T-helper 2 cell (primary cell): ENCODE measurements at regions not wholly inside any gene's neighbourhood (a gene's known extent, or its start where the extent isn't known, plus 50 kb on each side); places are given as distances from the start of the nearest gene placed in this dataset.

Experiments used
- DNase-seq, 5 experiments: peaks; one replicate each; pipeline versions ENCODE4 v3.0.0 to v3.0.0-alpha.2; 2012 to 2022

DNA sequence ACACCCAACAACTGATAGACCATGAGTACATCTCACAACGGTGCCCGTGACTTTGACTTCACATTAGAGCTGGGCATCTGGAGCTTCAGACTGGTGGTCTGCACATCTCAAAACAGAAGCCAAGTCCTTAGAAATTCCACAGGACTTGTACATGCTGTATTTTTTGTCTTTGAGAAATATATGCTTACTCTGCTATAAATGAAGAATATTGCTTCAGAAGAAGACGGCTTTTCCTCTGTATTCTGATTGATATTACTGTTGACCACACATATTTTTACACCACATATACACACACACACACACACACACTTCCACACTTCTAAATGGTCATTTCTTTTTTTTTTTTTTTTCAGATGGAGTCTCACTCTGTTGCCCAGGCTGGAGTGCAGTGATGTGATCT is 338.3 kb upstream of the KIF2A start:
- no peak for DNase-seq

DNA sequence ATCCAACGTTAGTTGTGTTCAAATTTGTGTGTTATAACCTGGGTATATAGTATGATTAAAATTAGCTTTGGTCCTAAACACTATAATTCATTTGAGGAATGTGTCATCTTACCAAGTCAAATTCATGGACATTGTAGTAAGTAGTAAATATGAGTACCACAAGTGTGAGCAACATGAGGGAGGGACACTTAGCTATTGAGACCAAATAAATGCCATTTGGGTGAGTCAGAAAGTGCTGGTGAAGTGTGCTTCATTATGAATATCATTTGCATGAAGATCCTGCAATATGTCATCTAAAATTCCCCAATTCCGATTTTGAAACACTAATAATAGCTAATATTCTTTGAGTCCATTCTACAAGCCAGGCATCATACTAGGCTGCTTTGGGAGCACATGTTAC is 336.7 kb upstream of the KIF2A start:
- DNase-seq: no peak

GRCh38 chr5:61969755-61970154 is 336.3 kb upstream of the KIF2A start:
- DNase-seq: no peak

- DNase-seq: no peak
Measured at GRCh38 chr5:61970218-61970617, 335.8 kb upstream of the KIF2A start.

- DNase-seq: peak in 1 of 5 experiments; percentile 73
Measured at GRCh38 chr5:61974680-61975079, 331.3 kb upstream of the KIF2A start.

GRCh38 chr5:61981886-61982285 is 324.1 kb upstream of the KIF2A start:
- DNase-seq: no peak

DNA sequence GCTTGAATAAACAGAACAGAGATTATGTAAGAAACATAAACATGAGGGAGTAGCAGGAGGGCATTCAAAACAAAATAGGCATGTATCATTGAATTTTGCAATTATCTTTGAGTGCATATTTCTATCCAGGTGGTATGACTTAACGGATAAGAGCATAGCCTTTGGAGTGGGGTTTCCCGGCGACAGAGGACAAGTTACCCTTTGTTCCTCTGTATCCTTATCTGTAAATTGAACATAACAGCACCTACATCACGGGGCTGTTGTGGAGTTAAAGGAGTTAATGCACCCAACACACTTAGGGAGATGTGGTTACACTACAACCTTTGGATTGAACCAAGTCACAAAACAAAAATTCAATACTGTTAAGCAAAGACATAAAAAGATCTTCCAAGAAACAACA is 314.6 kb upstream of the KIF2A start:
- no peak for DNase-seq

- DNase-seq: no peak
Measured at GRCh38 chr5:61991866-61992265, 314.1 kb upstream of the KIF2A start.

DNA sequence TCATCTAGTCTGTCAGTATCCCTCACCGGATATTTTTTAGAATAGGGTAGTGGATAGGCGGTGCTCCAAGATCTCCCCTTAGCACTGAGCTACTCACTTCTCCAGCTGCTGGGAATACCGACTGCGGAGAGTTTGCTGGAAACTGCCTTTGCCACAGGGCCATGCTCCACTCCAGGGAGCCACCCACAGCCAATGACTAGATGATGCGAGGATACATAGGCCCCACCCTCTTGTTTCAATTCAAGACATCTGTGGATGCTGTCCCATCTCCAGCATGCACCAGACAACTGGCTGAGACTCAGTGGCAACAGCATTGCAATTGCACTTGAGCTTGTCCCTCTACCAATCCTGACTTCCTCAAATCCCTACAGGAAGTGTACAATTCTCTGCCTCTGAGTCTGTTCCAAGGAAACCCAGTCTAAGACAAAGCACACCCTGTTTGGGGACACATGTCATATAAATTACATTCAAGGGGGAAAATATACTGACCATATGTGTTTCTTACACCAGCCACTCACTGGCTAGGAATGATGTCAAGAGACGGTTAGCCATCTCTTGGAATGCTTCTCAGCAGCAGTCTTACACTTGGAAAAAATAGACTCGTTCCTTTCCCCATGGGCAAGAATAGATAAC is 312.6 kb upstream of the KIF2A start:
- no peak for DNase-seq

DNA sequence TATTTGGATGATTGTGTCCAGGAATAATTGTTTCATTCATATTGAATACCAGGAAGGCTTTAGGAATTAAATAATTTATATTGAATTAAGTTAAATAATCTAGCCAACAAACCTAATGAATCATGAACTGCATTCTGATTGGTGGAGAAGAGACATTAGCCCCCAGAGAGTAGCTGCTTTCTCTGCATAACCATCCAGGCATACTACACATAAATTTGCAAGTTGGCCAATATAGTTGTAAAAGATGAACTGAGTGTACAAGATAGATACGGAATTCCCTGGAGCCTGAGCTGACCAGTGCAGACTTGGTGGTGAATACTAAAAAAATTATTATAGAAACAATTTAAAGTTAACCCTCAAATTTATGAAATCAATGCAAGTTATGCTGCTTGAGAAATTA is 311.8 kb upstream of the KIF2A start:
- no peak for DNase-seq

GRCh38 chr5:61995486-61995885 is 310.5 kb upstream of the KIF2A start:
- no peak for DNase-seq

- DNase-seq: no peak
Measured at GRCh38 chr5:61999371-61999770, 306.6 kb upstream of the KIF2A start.

- DNase-seq: no peak
Measured at GRCh38 chr5:62000646-62001045, 305.4 kb upstream of the KIF2A start.

DNA sequence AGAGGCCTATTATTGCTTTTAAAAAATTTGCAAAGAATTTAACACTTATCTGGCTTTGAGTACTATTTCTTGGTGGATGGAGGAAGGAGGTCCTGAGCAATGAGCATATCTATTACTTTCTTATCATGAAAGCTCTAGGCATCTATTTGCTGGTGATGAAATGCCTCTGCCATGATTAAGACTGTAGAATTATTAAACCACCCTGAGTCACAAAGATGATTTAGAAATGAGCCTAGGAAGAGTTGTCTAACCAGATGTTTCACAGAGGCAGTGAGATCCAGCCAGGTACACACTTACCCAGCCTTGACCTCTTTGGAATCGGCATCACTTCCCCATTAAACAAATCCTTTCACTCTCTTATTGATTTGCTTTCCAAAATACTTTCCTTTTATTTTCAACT is 304.4 kb upstream of the KIF2A start:
- no peak for DNase-seq

GRCh38 chr5:62002436-62002835 is 303.6 kb upstream of the KIF2A start:
- no peak for DNase-seq

DNA sequence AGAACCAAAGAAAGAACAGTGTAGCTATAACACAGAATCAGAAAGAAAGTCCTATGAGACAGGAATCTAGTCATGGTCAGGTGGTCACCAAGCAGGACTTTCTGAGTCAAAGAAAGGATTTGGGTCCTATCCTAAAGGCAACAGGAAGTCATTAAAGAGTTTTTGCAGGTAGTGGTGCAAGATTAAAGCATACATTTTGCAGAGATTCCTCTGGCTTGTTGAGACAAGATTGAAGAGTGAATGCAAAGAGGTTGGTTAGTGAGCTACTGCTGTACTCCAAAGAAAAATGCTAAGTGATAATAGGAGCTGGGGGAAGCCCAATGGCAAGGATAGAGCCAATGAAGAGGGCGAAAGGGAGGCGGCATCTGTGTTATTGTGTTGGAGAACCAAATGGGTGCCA is 300.5 kb upstream of the KIF2A start:
- DNase-seq: no peak

DNA sequence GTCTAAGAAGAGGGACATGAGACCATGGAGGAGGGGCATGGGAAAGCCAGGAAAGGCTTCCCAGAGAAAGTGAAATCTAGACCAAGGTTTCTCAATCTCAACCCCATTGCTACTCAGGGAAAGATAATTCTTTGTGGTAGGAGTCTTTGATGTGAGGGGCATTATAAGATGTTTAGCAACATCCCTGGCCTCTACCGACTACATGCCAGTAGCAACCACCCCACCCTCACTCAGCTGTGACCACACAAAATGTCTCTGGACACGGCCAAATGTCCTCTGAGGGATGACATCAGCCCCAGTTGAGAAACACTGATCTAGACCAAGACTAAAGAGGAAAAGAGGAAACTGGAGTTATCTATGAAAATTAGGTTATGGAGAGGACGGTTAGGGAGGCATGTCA is 298.5 kb upstream of the KIF2A start:
- no peak for DNase-seq

- no peak for DNase-seq
Measured at GRCh38 chr5:62011089-62011664, 294.8 kb upstream of the KIF2A start.

DNA sequence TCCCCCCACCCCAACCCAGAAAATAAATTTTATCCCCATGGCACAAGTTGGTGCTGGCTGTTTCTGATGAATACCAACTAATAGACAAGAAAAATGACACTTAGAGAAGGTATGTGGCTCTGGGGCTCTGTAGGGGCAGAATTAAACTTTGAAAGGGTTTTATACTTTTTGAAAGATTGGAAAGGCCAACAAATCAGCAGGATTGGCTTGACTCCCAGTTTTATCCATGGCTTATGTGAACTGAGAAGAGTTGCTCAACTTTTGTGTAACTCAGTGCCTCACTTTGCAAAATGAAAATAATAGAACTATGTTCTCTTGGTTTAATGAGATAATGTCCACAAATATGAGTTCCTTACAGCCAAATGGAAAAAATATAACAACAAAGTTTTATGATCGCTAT is 288.9 kb upstream of the KIF2A start:
- DNase-seq: no peak

DNA sequence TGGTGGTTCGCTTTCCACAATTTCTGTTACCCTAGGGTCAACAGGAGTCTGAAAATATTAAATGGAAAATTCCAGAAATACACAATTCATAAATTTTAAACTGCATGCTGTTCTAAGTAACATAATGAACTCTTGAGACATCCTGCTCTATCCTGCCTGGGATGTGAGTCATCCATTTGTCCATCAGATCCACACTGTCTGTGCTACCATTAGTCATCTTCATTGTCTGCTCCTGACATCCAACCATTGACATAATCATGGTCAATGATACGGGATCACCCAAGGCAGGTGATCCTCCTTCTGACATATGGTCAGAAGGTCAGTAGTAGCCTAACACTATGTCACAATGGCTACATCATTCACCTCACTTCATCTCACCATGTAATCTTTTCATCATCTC is 276.7 kb upstream of the KIF2A start:
- no peak for DNase-seq

GRCh38 chr5:62030326-62030725 is 275.7 kb upstream of the KIF2A start:
- DNase-seq: no peak

- no peak for DNase-seq
Measured at GRCh38 chr5:62038024-62038423, 268.0 kb upstream of the KIF2A start.

- DNase-seq: no peak
Measured at GRCh38 chr5:62041156-62041756, 264.8 kb upstream of the KIF2A start.

GRCh38 chr5:62042007-62042406 is 264.0 kb upstream of the KIF2A start:
- DNase-seq: no peak
